ENCODE measurements at regions not wholly inside any gene's neighbourhood (a gene's known extent, or its start where the extent isn't known, plus 50 kb on each side); places are given as distances from the start of the nearest gene placed in this dataset.
"Not testable (repeated sequence)": the region's sequence is repeated elsewhere in the genome, so short reads cannot be mapped to it uniquely, and the experiment has no call there.

- DNase-seq: no peak
Observed at GRCh38 chrX:42290608-42291007, 367.3 kb upstream of the CASK start.

GRCh38 chrX:42289492-42290385 lies 366.4 kb upstream of the CASK start:
- no peak for DNase-seq

- DNase-seq: not testable (repeated sequence)
Observed at GRCh38 chrX:42285681-42286080, 362.3 kb upstream of the CASK start.

- no peak for DNase-seq
Observed at GRCh38 chrX:42276982-42277690, 353.8 kb upstream of the CASK start.

GRCh38 chrX:42274151-42274550 lies 350.8 kb upstream of the CASK start:
- no peak for DNase-seq

GRCh38 chrX:42273387-42273786 lies 350.0 kb upstream of the CASK start:
- no peak for DNase-seq

- DNase-seq: no peak
Observed at GRCh38 chrX:42269186-42269585, 345.8 kb upstream of the CASK start.

GRCh38 chrX:42260854-42261253 lies 337.5 kb upstream of the CASK start:
- DNase-seq: no peak

GRCh38 chrX:42248226-42248625 lies 324.9 kb upstream of the CASK start:
- DNase-seq: no peak

- DNase-seq: no peak
Observed at GRCh38 chrX:42247241-42247640, 323.9 kb upstream of the CASK start.

- DNase-seq: no peak
Observed at GRCh38 chrX:42246814-42247213, 323.5 kb upstream of the CASK start.

- DNase-seq: no peak
Observed at GRCh38 chrX:42242004-42242403, 318.6 kb upstream of the CASK start.

- no peak for DNase-seq
Observed at GRCh38 chrX:42241421-42241820, 318.1 kb upstream of the CASK start.

GRCh38 chrX:42237956-42238355 lies 314.6 kb upstream of the CASK start:
- no peak for DNase-seq

- no peak for DNase-seq
Observed at GRCh38 chrX:42229533-42229932, 306.2 kb upstream of the CASK start.

GRCh38 chrX:42220666-42221065 lies 297.3 kb upstream of the CASK start:
- no peak for DNase-seq

GRCh38 chrX:42220083-42220482 lies 296.7 kb upstream of the CASK start:
- DNase-seq: no peak

GRCh38 chrX:42219231-42219630 lies 295.9 kb upstream of the CASK start:
- no peak for DNase-seq

- DNase-seq: no peak
Observed at GRCh38 chrX:42195506-42195905, 272.2 kb upstream of the CASK start.

GRCh38 chrX:42189576-42189975 lies 266.2 kb upstream of the CASK start:
- no peak for DNase-seq

GRCh38 chrX:42188730-42189129 lies 265.4 kb upstream of the CASK start:
- DNase-seq: no peak

- DNase-seq: no peak
Observed at GRCh38 chrX:42176789-42177188, 253.4 kb upstream of the CASK start.

GRCh38 chrX:42175843-42176242 lies 252.5 kb upstream of the CASK start:
- no peak for DNase-seq

- not testable (repeated sequence) for DNase-seq
Observed at GRCh38 chrX:42157923-42158322, 234.6 kb upstream of the CASK start.

All from DMS 273 treated with DMSO at 0.1 percent for 48 hours (cell line).